Fibroblast of skin of right quadriceps (primary cell): ENCODE measurements at regions not wholly inside any gene's neighbourhood (a gene's known extent, or its start where the extent isn't known, plus 50 kb on each side); places are given as distances from the start of the nearest gene placed in this dataset.

Experiments used
- DNase-seq: peaks from one replicate; pipeline ENCODE4 v3.0.0-alpha.2; 2013

DNA sequence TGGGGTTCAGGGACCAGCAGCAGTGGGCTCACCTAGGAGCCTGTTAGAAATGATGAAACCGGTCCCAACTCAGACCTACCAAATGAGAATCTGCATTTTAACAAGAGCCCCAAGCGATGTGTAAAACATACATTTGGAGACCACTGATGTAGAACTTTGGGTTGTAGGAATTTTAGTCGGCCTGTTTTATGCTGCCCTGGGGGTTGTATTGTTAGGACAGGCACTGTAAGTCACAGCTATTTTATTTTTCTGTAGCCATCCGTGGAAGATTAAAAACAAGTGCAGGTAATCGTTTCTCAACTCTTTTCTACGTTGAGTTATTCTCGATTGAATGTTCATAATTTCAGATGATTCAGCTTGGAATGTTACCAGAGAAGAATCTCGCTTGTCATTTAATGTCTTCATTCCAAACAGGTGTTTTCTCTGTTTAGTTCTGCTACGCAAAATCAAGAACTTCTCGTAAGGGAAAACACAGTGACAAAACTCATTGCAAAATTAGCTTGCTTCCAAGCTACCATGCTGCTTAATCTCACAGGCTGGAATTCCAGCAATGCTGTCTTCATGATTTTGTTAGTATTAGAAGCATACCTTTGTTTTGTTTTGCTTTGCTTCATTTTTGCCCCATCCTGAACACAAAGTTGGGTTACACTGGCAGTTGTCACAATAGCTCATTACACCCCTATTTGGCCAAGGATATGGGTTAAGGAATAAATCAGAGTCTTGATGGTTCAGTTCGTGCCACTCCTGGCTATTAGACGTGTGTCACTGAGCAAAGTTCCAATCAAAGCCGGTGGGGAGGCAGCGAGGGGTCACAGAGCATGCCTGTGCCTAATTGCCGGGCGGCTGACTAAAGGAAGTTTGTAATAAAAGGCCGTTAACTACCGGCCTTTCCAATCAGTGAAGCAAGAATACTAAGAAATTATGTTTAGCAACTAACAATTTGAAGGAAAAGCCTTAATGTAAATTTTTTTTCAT, 676.9 kb downstream of the GATA3 start:
- no peak for DNase-seq

- no peak for DNase-seq
These were observed 684.5 kb downstream of the GATA3 start for GRCh38 chr10:8738987-8739386.

GRCh38 chr10:8752146-8752843, 697.8 kb downstream of the GATA3 start:
- no peak for DNase-seq

DNA sequence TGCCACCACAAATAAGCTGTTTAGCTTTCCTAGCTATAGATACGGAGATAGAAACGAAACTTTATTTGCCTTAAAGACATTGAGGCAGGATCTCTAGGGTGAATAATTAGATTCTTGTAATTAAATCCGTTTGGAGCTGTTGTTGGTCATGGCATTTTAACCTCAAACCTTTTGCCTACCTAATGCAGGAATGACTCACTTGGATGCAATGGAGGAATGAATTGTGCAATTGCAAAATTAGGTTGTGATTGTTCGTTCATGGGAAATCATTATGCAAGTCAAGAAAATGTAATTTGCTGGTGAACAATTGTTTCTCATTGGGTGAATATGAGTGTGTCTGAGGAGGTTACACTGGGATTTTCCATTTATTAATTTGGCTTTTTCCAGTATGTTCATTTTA, 703.5 kb downstream of the GATA3 start:
- DNase-seq, result no peak

DNA sequence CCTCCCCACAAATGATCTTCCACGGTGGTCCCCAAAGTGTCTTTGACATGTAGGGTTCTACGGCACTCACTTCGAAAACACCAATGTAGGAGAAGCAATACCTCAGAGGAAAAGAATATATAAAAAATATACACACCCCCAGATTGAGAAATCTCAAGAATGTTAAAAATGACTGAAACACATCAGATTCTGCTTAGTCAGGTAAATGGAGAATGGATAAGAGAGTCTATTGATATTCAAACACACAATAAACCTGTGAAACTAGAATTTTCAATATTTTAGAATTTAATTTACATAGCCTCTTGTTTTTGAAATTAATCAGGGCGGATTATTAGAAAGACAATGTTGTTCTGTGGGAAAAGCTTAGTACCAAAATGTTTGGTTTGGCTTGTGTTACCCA, 712.4 kb downstream of the GATA3 start:
- DNase-seq, result no peak

DNA sequence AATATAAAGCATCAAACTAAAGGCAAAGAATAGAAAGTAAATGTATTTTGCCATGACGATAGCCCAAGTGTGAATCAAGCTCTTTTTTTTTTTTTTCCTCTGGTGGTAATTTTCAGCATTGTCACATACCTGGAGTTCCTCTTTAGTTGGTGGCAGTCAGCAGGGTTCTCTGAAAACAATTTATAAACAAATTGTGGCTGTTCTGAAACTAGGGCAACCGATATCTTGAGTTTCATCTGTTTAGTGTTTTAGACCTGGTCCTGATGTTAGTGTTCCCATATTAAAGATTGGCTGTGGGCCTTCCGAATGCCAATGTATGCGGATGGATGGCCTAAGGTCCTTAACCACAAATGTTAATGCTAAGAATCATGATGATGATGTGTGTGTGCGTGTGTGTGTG, 713.1 kb downstream of the GATA3 start:
- no peak for DNase-seq

- DNase-seq, result no peak
These were observed 713.9 kb downstream of the GATA3 start for GRCh38 chr10:8768341-8768740.

GRCh38 chr10:8768852-8769251, 714.4 kb downstream of the GATA3 start:
- DNase-seq, result no peak

DNA sequence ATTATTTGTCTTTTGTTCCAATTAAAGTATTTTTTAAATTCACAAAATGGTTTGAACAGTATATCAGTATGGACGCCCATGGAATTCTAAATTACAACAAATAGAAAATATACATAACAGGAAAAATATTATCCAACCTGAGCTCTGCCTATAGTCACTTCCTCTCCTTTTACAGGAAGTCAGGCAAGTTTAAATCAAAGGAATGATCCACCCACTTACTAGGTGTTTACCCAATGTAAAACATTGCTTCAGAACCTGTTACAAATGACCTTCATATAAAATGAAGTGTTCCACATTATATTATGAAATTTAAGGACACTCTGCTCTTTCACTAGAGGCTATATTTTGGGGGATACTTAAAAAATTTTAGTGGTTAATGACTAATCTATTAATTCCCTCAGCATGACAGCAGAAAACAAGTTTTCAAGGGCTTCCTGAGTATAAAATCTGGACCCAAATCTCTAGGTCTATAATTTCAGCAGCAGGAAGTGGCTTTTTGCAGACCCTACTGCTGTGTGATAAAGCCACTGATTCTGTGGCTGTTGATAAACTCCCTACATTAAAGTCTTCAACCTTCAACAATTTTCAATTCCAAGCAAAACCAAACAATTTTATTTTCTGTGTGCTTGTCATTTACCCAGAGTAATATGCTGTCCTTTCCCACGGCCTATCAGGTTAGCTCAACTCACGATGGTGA, 722.6 kb downstream of the GATA3 start:
- DNase-seq, result no peak

DNA sequence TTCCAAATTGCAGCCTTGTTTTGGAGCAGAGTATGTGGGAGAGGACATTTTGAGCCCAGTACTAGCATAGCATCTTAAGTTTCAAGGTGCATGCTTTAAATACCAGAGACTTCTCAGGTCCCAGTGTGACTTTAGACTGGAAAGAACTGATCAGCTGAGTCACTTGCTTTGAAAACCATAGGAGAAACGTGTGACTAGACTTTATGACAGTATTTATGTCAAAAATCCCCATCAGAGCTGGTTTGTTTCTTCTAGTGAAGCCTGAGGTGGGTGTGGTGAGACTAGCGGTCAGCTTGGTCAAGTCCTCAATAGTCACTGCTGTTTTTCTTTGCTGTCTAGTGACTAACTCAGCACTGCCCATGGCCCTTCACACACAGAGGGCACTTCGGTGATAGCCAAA, 724.2 kb downstream of the GATA3 start:
- DNase-seq, result no peak

GRCh38 chr10:8787649-8788048, 733.2 kb downstream of the GATA3 start:
- DNase-seq, result no peak

DNA sequence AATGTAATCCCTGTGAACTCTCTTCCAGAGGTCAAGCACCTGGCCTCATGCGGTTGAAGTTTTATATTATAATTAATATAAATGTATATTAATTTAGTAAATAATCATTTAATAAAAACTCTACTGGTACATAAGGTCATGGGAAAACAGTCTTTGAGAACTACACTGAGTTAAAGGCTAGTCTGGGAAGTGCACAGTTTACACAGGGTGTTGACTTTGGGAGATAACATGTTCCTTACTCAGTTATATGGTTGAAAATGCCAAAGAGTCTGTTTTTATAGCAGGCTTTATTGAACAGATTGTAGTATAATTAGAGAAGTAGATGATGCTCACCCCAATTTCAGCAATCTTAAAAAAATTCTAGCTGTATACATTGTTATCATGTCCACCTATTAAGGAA, 735.9 kb downstream of the GATA3 start:
- DNase-seq, result no peak

- DNase-seq, result no peak
These were observed 740.4 kb downstream of the GATA3 start for GRCh38 chr10:8794860-8795259.

GRCh38 chr10:8800426-8800825, 745.9 kb downstream of the GATA3 start:
- no peak for DNase-seq

DNA sequence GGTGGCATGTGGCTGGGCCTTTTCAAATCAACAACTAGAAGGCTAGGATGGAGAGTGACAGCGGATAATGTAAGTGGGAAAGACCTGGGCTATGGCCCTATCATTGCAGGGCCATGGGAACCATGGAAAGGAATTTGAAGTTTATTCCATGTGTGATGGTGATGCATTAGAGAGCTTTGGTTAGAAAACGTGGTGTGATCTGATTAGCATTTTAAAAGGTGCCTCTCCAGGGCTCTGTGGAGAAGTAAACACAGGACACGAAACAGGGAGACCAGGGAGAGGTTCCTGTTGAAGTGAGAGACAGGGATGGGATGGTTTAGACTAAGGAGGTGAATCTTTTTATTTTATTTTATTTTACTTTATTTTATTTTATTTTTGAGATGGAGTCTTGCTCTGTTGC, 749.5 kb downstream of the GATA3 start:
- DNase-seq, result no peak

DNA sequence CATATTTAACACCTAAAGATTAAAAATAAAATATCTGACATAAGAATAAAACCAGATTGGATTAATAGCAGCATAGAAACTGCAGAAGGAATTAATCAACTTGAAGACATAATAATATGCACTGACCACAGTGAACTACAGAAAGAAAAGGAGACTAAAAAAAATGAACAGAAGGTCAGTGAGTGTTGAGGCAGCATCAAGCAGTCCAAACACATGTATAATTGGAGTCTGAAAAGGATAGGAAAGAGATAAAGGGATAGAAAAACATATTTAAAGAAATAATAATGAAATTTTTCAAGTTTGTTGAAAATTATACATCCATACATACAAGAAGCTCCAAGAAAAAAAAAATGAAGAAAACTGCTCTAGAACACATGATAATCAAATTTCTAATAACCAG, 756.2 kb downstream of the GATA3 start:
- no peak for DNase-seq

DNA sequence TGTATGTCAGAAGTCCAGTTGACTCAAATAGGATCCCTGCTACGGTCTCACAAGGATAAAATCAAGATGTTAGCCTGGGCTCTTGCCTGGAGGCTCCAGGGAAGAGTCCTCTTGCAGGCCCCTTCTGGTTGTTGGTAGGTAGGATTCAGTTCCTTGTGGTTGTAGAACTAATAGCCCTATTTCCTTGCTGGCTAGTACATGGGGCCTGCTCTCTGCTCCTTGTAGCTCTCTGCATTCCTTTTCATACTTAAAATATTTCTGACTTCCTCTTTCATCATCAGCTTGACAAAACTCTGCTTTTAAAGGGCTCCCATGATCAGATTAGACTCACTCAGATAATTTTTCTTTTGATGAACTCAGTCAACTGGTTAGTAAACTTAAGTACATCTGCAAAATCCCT, 756.7 kb downstream of the GATA3 start:
- no peak for DNase-seq

DNA sequence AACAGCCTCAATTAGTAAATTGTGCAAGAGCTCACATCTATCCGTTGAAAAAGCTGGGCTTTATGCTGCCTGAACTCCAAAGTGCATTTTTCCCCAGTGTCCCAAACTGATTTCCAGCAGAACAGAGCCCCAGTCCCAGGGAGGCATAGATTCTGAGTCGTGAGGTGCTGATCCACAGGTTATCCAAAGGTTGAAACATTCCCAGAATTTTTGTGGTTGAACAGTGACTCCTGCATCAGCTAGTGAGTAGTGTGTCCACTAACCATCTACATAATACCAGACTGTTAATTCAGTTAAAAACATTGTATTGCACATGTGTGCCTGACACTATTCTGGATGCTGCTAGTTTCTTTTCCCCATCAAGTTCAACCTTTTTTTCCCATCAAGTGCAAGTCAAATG, 761.5 kb downstream of the GATA3 start:
- no peak for DNase-seq

- DNase-seq, result no peak
These were observed 762.8 kb downstream of the GATA3 start for GRCh38 chr10:8817299-8817698.

DNA sequence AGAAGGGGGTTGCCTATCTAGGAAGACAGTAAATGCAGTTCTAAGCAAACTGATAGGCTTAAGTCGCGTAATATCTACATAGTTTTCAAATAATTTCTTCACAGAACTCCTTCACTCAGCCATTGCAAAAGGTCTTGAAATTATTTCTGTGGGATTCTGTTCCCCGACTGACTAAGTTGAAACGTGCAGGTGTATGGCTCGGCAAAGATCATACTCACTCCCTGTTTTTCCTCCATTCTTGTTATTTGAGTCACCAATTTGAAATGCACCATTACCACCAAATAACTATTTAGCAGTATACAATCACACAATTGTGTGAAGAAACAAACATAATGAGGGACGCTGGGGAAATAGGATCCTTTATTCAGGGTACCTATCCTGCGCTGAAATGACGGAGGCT, 771.1 kb downstream of the GATA3 start:
- DNase-seq, result no peak

- no peak for DNase-seq
These were observed 775.1 kb downstream of the GATA3 start for GRCh38 chr10:8829592-8829991.

- no peak for DNase-seq
These were observed 775.6 kb downstream of the GATA3 start for GRCh38 chr10:8830048-8830447.

GRCh38 chr10:8830876-8831275, 776.4 kb downstream of the GATA3 start:
- no peak for DNase-seq
